Large intestine (tissue), 3 donors: ENCODE measurements at regions not wholly inside any gene's neighbourhood (a gene's known extent, or its start where the extent isn't known, plus 50 kb on each side); places are given as distances from the start of the nearest gene placed in this dataset.
"Not testable (repeated sequence)": the region's sequence is repeated elsewhere in the genome, so short reads cannot be mapped to it uniquely, and the experiment has no call there.

Source experiments
- DNase-seq, 2 donors: peaks; one replicate each; pipeline versions ENCODE4 v3.0.0 to v3.0.0-alpha.2; 2013
- H3K27ac ChIP-seq: one replicate; pipeline ENCODE4 v1.5.1; 2013; ENCODE audit warnings: low read length
- H3K27me3 ChIP-seq: 2 replicates; pipeline ENCODE4 v1.6.1; 2013; ENCODE audit warnings: low read length; ENCODE audit not compliant: control insufficient read depth, insufficient read depth
- H3K36me3 ChIP-seq: 2 replicates; pipeline ENCODE4 v1.6.1; 2013; ENCODE audit warnings: low read length; ENCODE audit not compliant: control insufficient read depth, insufficient read depth
- H3K4me1 ChIP-seq: one replicate; pipeline ENCODE4 v1.6.1; 2013; ENCODE audit warnings: low read length; ENCODE audit not compliant: control insufficient read depth, insufficient read depth
- H3K4me3 ChIP-seq: one replicate; pipeline ENCODE4 v1.5.1; 2013; ENCODE audit warnings: low read length
- H3K9me3 ChIP-seq: one replicate; pipeline ENCODE4 v1.6.1; 2013; ENCODE audit warnings: mild to moderate bottlenecking, low read depth, low read length, moderate library complexity; ENCODE audit not compliant: control insufficient read depth
- WGBS: methylation state at CpG from one replicate; pipeline ENCODE4 v1.1.5; 2013; ENCODE audit warnings: low lambda C conversion rate; ENCODE audit not compliant: insufficient coverage; 5-methylcytosine and 5-hydroxymethylcytosine counted together

DNA sequence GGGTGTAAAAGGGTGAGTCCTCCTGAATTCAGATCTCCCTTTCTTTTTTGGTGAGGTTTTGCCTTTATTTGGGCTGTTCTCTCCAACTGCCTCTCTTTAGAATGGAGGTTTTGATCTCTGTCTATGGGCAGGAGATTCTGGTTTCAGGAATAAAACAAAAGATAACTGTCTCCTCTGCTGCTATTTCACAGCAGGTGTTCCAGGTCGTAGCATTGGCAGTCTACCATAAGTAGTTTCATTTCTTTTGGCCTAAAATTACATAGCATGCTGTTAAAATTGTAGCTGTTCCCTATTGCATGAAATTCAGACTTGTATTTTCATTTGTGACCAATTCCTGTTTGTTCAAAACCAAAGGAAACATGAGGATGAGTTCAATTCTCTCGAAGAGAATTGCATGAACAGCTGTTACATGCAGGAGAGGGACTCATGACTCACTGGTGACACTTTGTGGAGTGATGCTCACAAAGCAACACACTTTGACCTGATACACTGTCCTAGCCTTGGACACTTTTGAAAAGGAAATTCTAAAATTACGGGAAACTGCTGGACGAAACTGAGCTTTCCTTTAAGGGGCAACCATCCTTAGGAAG lies 76.8 kb upstream of the SIRPG start:
- H3K27me3 ChIP-seq, result no peaks in the 10 kb centered on the region
- no peaks in the 10 kb centered on the region for H3K36me3 ChIP-seq
- H3K27ac ChIP-seq, result no peak overlapping the region
- WGBS, result no CpG with 5 or more reads among the region's 4 CpGs
- no peaks in the 10 kb centered on the region for H3K4me1 ChIP-seq
- H3K9me3 ChIP-seq, result no peaks in the 10 kb centered on the region
- H3K4me3 ChIP-seq, result no peak overlapping the region
- peak in 1 of 2 donors; percentile 11 for DNase-seq

DNA sequence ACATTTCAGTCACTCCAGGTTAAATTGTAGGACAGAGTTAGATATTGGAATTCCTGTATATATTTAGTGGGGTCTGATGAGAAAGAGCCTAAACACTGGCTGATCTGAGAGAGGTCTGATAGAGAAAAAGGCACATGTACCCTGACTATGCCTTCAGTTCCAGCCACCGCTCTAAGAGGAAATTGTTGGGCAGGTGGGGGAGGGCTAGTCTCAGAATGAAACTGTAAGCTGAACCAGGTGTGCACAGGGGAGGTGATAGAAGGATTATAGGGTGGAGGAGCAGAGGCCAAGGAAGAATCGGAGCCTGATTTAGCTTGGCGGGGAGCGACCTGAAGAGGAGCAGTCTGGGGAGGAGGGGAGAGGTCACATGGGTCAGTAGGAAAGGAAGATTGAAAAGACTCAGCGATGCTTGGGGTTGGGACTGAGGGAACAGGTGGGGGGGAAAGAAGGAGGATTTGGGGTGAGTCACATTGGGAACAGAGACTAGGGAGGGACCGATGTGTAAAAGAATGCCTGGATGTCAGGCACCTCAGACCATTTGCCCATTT lies 74.3 kb upstream of the SIRPG start:
- 40% methylated on average over 1 of the region's 6 CpGs for WGBS
- peak in 1 of 2 donors; percentile 36 for DNase-seq
- H3K27ac ChIP-seq, H3K9me3 ChIP-seq, H3K27me3 ChIP-seq, H3K36me3 ChIP-seq, H3K4me1 ChIP-seq, H3K4me3 ChIP-seq: not testable (repeated sequence)

DNA sequence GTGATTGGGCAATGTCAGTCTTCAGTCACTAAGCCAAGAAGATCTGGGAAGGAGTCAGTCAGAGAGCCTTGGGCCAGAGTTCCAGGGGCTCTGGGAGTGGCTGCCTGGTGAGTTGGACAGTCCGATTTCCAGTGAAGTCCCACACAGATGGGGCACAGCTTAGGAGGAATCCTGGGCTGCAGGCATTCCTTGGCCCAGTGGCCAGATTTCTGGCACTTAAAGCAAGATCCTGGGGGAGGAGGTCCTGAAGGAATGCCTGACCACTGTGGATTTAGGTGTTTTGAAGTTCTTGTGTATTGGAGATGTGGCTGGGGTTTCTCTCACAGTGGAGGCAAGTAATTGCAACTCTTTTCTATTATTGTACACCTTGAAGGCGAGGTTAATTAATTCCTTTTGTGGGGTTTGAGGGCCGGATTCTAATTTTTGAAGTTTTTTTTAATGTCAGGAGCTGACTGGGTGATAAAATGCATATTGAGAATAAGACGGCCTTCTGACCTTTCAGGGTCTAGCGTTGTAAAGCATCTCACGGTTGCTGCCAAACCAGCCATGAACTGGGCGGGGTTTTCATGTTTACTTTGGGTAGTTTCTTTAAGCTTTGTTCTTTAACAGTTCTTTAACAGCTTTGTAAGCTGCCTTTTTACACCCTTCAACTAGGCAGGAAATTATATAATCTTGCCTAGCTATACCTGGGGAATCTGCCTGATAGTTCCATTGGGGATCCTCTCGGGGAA lies 73.6 kb upstream of the SIRPG start:
- H3K27ac ChIP-seq, H3K36me3 ChIP-seq, H3K4me1 ChIP-seq, H3K4me3 ChIP-seq, H3K9me3 ChIP-seq, H3K27me3 ChIP-seq: not testable (repeated sequence)
- no CpG with 5 or more reads among the region's 8 CpGs for WGBS
- peak in 1 of 2 donors; percentile 49 for DNase-seq

DNA sequence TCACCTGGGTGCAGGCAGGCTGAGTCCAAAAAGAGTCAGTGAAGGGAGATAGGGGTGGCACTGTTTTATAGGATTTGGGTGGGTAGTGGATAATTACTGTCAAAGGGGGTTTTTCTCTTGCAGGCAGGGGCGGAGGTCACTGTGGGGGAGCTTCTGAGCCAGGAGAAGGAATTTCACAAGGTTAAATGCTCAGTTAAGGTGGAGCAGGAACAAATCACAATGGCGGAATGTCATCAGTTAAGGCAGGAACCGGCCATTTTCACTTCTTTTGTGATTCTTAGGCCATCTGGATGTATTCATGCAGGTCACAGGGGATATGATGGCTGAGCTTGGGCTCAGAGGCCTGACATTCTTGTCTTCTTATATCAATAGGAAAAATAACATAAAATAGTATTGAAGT lies 69.7 kb upstream of the SIRPG start:
- not testable (repeated sequence) for H3K4me1 ChIP-seq, H3K27me3 ChIP-seq, H3K4me3 ChIP-seq, DNase-seq, H3K36me3 ChIP-seq, H3K9me3 ChIP-seq, H3K27ac ChIP-seq
- no CpG with 5 or more reads among the region's 3 CpGs for WGBS

DNA sequence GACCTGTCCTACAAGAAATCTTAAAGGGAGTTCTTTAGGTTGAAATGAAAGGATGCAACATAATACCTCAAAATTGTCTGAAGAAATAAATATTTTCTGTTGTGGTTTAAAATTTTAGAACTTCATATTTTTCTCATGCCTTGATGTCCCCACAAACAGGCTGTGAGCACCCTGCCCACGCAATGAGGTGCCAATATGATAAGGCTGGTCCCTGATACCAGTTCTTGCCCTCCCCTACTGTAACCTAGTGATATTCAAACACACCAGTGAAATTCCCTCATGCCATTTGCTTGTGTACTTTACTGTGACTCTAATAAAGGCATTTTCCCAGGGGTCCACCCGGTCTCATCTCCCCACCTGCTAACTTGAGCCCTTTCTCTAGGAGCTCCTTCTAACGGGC lies 67.3 kb upstream of the SIRPG start:
- WGBS, result no CpG with 5 or more reads among the region's 3 CpGs
- no peak for DNase-seq

DNA sequence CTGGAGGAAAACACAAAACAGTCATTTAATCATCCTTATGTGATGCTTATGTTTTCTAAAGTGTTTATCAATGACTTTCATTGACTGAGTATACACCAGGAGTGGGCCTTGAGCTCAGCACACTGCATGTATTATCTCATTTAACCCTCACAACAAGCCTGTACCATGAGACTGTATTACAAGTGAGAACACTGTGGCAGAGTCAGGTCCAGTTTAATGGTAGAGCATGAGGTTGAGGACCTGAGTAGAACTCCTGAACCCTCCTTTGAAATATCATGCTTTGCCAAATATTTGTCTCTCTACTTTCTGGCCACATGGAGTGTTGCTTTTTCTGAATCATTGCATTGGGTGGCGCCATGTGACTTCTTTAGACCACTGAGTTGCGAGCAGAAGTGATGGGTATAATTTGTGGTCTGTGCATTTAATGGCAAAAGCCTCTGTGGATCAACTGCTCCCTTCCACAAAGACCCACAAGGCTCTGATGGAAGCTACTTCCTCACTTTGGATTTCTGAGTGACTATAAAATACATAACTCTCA lies 65.0 kb upstream of the SIRPG start:
- DNase-seq, result no peak
- Histone ChIP-seq H3K4me1 (no peaks in the 10 kb centered on the region), H3K36me3 (no peaks in the 10 kb centered on the region), H3K4me3 (no peak overlapping the region), H3K27me3 (no peaks in the 10 kb centered on the region), H3K9me3 (no peaks in the 10 kb centered on the region), H3K27ac (no peak overlapping the region)
- no CpG with 5 or more reads among the region's 2 CpGs for WGBS

More for the DNA sequence above, 67.3 kb upstream of the SIRPG start:
- no peaks in the 10 kb centered on the region for H3K27me3 ChIP-seq
- H3K27ac ChIP-seq, result no peak overlapping the region
- H3K36me3 ChIP-seq, result no peaks in the 10 kb centered on the region
- no peaks in the 10 kb centered on the region for H3K4me1 ChIP-seq
- H3K4me3 ChIP-seq, result no peak overlapping the region
- H3K9me3 ChIP-seq, result no peaks in the 10 kb centered on the region

DNA sequence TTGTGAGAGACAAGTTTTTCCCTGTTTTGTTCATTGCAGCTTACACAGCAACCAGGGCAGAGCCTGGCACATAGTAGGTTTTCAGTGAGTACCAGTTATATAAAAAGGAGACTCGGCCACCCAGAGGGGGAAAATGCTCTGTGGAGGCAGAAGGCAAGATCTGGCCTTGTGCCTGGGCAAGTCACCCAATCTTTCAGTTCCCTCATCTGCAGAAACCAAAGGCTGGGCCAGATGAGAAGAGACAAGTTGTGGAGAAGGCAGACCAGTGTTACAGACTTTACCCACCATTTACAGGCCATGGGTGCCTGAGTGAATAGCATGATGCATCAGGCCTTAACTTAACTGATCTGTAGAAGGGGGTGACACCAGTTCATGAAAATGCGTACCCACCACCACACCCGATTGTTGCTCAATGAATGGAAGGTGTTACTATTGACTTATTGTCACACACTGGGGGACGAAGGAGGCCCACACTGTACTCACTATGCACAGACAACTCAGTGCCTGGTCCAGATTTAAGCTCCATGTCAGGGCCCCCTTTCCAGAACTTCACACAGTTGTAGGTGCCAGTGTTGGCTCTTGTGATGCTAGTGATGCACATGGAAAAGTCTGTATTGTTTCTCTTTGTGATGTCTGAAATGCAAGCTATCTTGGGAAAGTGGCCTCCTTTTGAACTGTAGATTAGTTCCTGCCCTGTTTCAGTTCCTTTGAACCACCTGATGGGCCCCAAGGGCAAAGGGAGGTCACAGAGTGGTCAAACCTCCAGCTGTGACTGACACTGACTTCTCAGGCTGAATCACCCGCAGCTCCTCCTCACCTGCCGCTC lies 64.3 kb upstream of the SIRPG start:
- no peak for DNase-seq
- H3K4me1 ChIP-seq, result no peaks in the 10 kb centered on the region
- no peaks in the 10 kb centered on the region for H3K9me3 ChIP-seq
- H3K4me3 ChIP-seq, result no peak overlapping the region
- no peaks in the 10 kb centered on the region for H3K36me3 ChIP-seq
- no CpG with 5 or more reads among the region's 6 CpGs for WGBS
- no peaks in the 10 kb centered on the region for H3K27me3 ChIP-seq
- H3K27ac ChIP-seq, result no peak overlapping the region

DNA sequence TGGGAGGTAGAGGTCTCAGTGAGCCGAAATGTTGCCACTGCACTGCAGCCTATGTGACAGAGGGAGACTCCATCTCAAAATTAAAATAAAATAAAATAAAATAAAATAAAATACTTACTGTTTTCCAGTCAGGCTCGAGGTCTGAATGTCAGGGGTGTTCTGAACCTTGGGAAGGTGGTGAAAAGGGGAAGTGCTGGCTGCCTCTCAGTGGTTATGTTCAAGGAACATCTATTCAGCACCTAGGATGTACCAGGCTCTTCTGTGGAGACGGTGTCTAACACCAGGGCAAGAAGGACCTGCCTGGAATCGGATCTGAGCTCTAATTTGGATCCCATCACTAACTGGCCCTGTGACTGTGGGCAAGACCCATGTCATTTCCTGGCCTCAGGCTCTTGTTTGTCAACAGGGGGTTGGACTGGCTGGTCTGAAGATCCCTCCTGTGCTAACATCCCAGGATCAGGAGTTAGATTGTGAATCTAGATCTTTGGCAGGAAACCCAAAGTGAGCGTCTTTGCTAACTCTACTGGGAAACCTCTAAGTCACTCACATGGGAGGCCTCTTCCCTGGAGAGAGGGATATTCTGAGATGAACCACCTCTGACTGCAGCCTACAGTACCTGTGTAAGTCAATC lies 63.4 kb upstream of the SIRPG start:
- Histone ChIP-seq H3K36me3 (no peaks in the 10 kb centered on the region), H3K27me3 (no peaks in the 10 kb centered on the region), H3K4me1 (no peaks in the 10 kb centered on the region), H3K9me3 (no peaks in the 10 kb centered on the region), H3K27ac (no peak overlapping the region), H3K4me3 (no peak overlapping the region)
- DNase-seq, result no peak
- WGBS, result 57% methylated on average over 2 of the region's 5 CpGs

DNA sequence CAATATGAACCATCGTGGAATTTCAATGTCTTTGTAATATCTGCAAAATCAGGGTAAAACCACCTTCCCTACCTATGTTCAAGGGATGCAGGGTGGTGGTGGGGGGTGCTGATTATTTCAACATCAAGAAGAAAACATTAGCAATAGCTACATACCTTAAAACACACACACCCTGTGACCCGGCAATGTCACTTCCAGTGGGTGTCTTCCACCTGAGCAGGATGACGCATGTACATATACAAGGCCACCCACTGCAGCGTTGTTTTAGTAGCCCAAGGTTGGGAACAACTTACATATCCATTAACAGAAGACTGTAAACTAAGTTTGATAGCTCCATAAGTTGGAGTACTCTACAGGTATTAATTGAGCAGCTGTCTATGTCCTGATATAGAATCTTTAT lies 62.6 kb upstream of the SIRPG start:
- H3K4me3 ChIP-seq, result no peak overlapping the region
- WGBS, result no CpG with 5 or more reads among the region's 4 CpGs
- no peaks in the 10 kb centered on the region for H3K4me1 ChIP-seq
- H3K36me3 ChIP-seq, result no peaks in the 10 kb centered on the region
- H3K27me3 ChIP-seq, result no peaks in the 10 kb centered on the region
- H3K9me3 ChIP-seq, result no peaks in the 10 kb centered on the region
- no peak overlapping the region for H3K27ac ChIP-seq
- DNase-seq, result no peak
